SKM-1 treated with dmso at 0.1 percent for 144 hours (cell line): ENCODE measurements at regions not wholly inside any gene's neighbourhood (a gene's known extent, or its start where the extent isn't known, plus 50 kb on each side); places are given as distances from the start of the nearest gene placed in this dataset.
"Not testable (repeated sequence)": the region's sequence is repeated elsewhere in the genome, so short reads cannot be mapped to it uniquely, and the experiment has no call there.

Experiments used
- DNase-seq: peaks from one replicate; lab custom pipeline; 2025; ENCODE audit not compliant: unreplicated experiment; lab: John Stamatoyannopoulos, UW

DNA sequence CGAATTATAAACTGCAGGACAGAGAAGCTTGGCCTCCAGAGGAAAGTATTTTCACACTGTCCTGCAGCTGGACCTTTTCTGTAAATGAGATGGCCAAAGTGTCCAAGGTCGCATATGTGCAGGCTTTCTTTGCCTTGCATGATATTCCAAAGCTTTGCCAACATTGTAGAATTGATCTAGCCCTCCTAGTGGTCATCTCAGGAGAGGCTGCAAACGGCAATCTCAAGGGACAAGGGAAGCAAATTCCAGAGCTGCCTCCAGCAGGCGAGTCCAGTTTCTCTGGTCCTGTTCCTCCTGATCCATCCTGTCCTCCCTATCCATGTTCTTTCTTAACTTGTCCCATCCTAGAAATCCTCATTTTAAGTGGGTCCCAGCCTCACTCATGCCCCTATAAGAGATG lies 373.4 kb upstream of the PCDH15 start:
- no peak for DNase-seq

DNA sequence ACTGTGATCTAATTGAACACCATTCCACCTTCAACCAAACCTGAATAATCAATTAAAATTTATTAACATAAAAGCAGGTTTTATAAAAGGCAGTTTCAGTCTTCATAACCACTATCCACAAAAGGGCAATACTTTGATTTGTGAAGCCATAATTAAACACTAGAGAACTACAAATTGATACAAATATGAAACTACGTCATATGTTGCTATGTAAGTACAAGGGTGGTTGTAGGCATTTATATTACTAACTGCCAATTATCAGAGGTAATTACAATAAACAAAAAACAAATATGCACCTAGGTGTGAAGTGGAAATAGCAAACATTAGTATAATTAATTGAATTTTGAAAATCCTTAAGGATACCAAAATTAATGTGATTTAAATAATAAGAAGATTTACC lies 368.5 kb upstream of the PCDH15 start:
- DNase-seq: no peak

DNA sequence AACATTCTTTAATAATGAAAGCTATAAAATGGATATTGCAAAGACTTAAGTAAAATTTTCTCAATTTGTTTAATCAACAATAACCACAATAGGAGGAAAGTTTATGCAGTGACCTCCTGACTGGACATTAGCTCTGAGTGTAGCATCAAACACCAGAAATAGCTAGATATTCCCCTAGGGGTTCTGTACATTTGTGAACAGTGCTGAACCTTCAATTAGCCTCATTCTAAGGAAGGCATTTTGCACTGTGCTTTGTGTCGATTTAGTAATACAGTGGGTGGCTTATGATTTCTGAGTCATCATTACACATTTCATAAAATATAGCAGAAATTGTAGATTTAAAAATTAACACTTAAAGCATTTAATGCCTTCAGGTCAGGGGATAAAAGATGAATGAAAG lies 367.3 kb upstream of the PCDH15 start:
- no peak for DNase-seq

DNA sequence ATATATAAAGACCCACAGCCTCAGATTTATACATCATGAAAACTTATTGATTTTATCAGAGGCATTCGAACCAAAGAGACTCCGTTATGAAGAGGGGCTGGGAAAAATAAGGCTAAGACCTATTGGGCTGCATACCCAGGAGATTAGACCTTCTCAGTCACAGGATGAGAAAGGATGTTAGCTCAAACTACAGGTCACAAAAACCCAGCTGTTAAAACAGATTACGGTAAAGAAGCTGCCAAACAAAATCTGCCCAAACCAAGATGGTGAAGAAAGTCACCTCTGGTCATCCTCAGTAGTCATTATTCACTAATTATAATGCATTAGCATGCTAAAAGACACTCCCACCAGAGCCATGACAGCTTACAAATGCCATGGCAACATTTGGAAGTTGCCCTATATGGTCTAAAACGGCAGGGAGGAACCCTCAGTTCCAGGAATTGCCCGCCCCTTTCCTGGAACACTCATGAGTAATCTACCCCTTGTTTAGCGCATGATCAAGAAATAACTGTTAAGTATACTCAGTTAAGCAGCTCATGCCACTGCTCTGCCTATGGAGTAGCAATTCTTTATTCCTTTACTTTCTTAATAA lies 362.5 kb upstream of the PCDH15 start:
- DNase-seq: no peak

DNA sequence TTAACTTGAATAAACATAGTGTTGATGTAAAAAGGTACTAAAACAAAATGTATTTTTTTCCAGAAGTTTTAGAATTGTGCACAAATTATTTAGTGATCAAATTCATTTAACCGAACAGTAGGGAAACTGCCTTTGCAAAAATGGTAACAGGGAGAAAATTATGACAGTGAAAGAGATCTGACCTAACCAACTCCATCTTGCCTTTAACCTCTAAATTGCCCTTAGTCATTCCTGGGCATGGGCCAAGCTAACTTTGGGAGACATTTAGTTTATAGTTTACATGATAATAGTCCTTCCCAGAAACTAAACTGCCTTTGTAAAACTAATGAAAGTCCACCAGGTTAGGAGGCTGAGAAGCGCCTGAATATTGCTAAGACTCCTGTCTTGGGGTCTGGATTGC lies 361.3 kb upstream of the PCDH15 start:
- not testable (repeated sequence) for DNase-seq

DNA sequence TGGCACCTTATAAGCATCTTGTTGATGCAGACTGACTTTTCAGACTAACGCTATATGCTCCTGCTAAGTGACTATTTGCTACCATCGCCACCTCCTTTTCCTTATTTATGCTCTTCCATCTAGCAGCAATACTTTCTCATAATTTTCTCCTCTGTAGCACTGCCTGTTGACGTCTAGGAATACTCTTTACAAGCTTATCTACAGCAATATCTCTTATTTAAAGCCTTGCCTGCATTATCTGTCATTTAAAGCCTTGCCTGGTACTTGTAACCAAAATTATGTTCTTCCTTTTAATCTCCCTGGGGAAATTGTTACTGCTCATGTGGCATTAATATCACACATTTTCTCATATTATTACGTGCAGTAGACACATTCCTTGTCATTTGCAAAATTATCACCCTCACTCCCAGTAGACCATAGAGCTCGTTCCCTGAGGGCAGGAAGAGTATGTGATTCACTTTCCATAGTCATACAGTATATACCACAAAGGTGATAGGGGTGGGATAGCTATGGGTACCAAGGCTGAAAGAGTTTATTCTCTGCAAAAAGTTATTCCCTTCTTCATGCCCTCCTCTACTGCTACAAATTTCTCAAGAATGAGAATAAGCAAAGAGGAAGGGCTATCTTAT lies 359.7 kb upstream of the PCDH15 start:
- no peak for DNase-seq

DNA sequence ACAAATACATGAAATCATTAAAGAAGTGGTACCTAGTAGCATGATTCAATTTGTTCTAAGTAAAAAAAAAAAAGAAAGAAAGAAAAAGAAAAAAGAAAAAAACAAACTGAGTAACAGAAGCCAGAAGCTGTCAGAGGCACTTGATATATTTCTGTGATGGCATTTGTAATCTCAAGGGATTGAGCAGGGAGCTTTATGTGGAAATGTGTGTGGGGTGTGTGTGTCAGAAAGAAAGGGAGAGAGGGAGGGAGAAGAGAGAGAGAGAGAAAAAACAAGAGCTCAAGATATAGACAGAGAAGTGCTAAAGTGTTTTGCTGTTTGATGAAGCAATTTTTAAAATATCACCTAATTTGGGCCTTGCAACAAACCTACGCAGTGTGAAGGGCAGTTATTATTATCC lies 357.6 kb upstream of the PCDH15 start:
- DNase-seq: no peak

DNA sequence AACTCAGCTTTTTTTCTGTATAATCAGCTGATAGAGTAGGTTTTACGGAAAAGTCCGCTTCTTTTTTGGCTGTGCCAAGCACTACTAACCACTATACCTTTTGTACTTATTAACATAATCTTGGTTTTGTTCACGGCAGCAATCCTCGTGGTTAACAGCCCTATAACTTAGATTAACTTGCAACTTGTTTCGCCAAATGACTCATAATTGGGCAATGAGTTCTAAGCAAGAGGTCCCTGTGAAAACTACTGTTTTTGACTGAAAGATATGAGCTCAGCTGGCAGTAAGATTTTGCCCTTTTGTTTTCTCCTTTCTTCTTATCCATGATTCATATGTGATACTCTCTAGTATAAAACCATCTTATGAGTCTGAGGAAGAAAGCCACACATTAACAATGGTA lies 345.0 kb upstream of the PCDH15 start:
- DNase-seq: no peak

DNA sequence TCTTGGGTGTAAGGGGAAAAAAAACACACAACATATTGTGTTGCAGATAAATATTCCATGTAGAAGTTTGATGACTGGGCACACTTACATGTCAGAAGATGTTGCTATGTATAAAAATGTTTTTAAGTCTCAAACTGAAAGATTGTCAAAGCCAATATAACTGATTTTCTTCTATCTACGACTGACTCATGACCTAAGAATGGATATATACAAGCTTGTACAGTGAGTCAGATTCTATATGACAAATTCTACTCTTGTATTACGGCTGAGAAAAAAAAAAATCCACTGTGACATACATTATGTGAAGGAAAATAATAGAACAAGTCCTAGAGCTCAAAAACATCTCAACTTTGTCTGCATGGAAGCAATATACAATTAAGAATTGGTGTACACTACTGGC lies 343.0 kb upstream of the PCDH15 start:
- no peak for DNase-seq

DNA sequence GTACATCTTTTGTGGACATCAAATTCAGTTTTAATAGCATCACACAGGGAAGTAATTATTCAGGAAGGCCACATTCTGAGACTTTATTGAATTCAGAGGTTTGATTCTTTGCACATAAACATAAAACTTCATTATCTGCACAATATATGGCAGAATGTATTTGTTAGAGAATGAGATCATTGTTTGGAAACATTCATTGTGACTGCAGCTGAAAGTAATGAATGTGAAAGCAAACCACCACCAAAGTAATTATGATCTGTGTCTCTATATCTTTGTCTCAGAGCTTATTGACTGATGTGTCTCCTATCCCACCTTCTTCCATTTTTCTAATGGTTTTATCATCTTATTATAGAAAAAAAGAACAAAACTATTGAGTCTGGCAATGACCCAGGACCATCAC lies 340.9 kb upstream of the PCDH15 start:
- DNase-seq: no peak

DNA sequence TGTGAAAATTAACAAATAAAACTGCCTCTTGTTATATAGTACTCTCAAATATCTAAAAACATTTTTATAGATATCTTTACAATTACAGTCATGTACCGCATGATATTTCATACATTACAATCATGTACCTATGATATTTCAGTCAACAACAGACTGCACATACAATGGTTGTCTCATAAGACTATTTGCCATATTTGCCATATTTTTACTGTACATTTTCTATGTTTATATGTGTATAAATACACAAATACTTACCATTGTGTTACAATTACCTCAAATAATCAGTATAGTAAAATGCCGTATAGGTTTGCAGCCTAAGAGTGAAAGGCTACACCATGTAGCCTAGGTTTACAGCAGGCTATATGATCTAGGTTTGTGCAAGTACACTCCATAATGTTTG lies 336.0 kb upstream of the PCDH15 start:
- DNase-seq: no peak

DNA sequence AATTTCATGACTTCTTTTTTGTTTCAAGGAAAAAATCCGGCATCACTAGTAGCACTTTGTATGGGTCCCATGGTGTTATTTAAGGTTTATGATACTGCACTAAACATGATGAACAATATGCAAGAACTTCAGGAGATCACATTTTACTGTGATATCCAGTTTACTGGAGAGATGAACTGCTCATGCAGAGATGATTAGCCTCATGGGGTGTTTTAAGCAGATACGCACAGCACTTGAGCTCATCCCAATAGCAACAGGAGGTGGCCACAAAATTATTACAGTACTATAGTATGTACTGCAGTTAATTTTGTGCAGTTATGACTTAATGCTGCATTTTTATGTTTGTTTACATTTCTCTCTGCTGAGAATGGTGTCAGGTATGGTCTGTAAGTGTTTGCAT lies 303.7 kb upstream of the PCDH15 start:
- no peak for DNase-seq

DNA sequence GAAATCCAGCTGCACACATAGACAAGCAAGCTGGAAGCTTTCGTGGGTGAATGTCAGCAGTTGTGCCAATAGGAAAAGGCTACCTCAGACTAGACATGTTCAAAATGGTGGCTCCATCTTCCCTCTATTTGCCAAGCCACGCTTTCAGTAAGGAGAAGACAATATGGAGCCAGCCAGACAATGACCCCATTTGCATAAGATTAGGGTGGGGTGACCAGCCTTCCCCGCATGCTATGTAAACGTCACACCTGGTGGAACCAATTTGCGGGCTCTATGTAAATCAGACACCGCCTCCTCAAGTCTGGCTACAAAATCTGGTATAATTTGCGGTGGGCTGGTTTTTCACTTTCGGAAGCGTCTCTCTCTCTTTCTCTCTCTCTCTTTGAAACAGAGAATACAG lies 297.4 kb upstream of the PCDH15 start:
- no peak for DNase-seq

DNA sequence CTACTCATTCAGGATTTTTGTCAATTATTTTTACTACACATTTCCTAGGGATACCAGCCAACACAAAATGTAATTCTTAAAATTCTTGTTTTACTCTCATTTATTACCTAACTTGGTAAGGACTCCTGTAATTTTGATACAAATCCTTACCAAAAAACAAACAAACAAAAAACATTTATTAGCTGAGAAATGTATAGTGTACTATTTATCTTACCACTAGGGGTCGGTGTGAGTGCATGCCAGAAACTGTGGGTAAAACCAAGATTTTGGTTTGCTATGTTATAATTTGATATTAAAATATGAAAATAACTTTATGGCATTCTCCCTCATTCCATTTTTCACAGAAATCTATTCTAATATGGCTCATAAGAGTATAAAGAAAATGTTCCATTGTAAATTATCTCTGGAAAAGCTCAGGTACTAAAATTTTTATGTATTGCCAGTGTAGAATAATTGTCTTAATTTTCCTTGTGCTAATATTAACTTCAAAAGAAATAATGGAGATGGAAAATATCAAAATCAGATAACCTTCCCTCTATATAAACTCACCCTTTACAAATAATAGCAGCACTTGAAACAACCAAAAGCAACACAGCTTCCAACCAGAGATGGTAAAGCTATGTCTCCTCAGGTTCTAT lies 290.8 kb upstream of the PCDH15 start:
- peak; percentile 4 for DNase-seq

DNA sequence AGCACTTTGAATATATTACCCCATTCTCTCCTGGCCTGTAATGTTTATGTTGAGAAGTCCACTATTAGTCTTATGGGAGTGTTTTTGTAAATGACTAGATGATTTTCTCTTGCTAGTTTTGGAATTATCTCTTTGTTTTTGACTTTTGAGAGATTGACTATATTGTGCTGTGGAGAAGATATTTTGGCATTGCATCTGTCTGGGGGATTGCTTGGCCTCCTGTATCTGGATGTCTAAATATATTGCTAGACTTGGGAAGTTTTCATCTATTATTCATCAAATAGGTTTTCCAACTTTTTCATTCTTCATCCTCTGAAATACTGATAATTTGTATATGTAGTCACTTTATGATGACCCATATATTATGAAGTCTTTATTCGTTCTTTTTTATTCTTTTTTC lies 277.1 kb upstream of the PCDH15 start:
- DNase-seq: no peak

DNA sequence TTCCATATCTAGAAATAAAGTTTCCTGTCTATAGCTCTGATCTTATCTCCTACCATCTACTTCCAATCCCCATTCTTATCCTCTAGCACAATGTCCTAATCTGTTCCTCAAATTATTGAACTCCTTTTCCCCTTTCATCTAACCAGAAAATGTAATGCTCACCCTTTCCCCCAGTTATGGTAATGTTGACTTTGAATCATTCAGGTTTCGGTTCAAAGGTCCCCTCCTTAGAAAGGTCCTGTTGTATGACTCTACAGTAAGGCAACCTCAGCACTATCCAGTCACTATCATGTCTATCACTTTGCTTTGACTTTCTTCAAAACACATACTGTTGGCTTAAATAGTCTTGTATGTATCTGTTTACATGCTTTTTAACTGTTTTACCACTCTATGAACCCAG lies 264.2 kb upstream of the PCDH15 start:
- DNase-seq: no peak

DNA sequence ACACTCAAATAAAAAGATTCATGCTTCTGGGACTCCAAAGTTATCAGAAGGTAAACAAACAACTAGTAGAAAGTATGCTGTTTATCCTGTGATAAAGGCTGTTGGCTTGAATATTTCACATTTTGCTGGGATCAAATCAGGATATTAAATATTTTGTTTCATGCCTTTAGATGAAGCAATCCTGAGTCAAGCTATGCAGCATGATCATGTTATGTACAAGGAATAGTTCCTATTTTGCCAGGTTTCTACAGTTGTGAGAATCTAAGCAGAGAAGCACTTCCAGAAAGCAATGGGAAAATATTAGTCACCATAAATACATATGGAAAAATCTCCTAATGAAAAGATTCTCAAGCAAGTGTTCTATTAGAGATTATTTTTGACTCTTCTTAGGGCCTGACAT lies 262.8 kb upstream of the PCDH15 start:
- DNase-seq: no peak

DNA sequence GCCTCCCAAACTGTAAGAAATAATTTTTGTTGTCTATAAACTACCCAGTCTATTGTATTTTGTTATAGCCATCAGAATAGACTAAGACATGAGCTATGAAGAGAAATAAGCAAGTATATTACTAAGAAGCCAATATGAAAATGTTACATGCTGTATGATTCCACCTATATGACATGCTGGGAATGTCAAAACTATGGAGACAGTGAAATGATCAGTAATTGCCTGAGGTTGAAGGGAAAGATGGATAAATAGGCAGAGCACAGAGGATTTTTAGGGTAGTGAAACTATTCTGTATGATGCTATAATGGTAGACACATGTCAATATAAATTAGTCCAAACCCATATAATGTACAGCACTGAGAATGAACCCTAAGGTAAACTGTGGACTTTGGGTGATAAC lies 261.3 kb upstream of the PCDH15 start:
- no peak for DNase-seq

DNA sequence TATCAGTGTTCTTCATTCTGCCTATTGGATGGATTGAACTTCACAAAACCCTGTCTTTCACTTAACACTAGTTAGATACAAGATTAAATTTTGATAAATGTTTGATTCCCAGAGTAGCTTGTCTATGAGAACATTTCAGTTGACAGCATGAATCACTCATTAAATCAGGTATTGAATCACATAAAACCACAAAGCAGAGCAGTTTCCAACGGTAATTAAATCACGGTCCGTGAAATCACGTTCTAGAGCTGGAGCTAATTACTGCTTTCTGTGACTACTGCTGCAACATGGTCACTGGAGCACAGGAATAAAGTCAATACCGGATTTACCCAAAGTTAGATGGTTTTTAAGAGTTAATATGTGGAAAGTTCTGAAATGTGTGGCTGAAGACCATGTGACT lies 257.8 kb upstream of the PCDH15 start:
- DNase-seq: no peak

DNA sequence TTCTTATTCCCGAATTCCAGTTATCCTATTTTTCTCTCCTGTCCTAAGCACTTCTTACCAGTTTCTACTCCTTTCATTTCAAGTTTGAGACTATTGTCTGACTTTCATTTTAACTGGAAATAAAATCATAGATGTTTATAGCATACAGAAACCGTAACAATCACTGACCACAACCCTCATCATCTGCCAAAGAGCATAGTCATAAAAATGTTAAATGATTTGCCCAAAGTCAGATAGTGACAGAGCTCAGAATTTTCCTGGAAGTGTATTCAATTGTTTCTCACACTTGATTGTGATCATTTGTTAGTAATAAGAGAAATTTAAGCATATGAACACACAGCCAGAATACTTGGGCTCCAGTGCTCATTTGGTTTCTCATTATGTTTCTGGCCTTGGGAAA lies 250.5 kb upstream of the PCDH15 start:
- no peak for DNase-seq

DNA sequence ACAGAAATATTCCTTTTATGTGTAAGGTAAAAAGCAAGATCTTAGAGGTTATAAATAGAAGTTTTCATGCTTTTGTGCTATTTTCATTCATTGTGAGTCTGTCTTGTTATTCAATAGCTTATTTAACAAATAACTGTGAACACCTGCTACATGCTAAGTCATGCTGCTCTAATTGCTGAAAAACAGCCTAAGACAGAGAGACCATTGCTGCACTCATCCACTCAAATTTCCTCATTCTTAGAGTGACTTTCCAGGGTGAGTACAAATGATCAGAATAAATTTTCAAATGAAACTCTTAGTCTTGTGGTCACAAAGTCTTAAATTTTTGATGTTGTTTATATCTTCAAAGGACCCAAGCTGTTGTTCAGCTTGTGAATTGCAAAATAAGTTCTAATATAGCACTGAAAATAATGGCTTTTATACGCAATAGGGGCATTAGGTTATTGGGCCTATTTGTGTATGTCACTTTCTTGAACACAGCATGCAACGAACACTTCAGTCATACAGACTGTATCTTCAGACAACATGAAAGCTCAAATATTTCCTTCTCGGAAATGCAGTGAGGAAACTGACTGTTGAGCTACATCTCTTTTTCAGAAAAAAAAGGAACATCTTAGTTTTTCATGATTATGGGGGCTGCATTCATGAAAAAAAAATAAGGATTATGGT lies 247.9 kb upstream of the PCDH15 start:
- no peak for DNase-seq

DNA sequence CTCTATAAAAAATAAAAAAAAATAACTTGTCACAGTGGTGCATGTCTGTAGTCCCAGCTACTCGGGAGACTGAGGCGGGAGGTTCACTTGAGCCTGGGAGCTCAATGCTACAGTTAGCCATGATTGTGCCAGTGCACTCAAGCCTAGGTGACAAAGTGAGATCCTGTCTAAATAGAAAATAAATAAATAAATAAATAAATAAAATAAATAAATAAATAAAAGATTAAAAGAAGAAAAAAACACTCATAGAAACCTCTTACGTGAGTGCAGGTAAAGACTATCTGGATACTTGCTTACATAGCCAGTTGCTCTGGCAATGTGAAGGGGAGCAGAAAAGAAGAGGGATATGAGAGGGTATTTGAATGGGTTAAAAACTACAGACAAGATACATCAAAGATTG lies 242.5 kb upstream of the PCDH15 start:
- DNase-seq: no peak
